Naive thymus-derived CD4-positive, alpha-beta T cell (primary cell): ENCODE measurements at regions not wholly inside any gene's neighbourhood (a gene's known extent, or its start where the extent isn't known, plus 50 kb on each side); places are given as distances from the start of the nearest gene placed in this dataset.
"Not testable (repeated sequence)": the region's sequence is repeated elsewhere in the genome, so short reads cannot be mapped to it uniquely, and the experiment has no call there.

Experiments used
- ATAC-seq: fragments of 150-1000 bp; cut with Tn5 transposase; 2 replicates; pipeline ENCODE4 v1.10.0; 2021; ENCODE audit warnings: mild to moderate bottlenecking, moderate library complexity
- CTCF ChIA-PET: fragments of 350-600 bp; sonication (Branson Sonifier 250); formaldehyde crosslinking; loops from one replicate; lab custom pipeline; 2021; ENCODE audit warnings: antibody characterized with exemption; lab: Charles Lee
- POLR2A ChIA-PET: fragments of 350-600 bp; sonication (Branson Sonifier 250); formaldehyde crosslinking; loops from one replicate; lab custom pipeline; 2021; ENCODE audit warnings: antibody characterized with exemption, inconsistent platforms; lab: Charles Lee
- DNase-seq, 9 donors: peaks; one replicate each; pipeline versions ENCODE4 v3.0.0 to v3.0.0-alpha.2; 2020 to 2022; ENCODE audit warnings: mixed read lengths in 1 of 9
- H3K27ac ChIP-seq: one replicate; pipeline ENCODE4 v1.7.0; 2013; ENCODE audit warnings: mild to moderate bottlenecking, low read depth, low read length, moderate library complexity
- H3K27me3 ChIP-seq, 2 donors: one replicate each; pipeline ENCODE4 v1.7.0; 2013; ENCODE audit warnings: low read length in 2 of 2, mild to moderate bottlenecking in 2 of 2, moderate library complexity in 2 of 2; ENCODE audit not compliant: control insufficient read depth in 2 of 2, insufficient read depth in 2 of 2
- H3K36me3 ChIP-seq, 3 experiments: 1 replicate in 2 of 3; 2 replicates in 1 of 3; pipeline ENCODE4 v1.7.0; 2013; ENCODE audit warnings: low read length in 3 of 3, mild to moderate bottlenecking in 3 of 3, moderate library complexity in 1 of 3; ENCODE audit not compliant: insufficient read depth in 3 of 3, control insufficient read depth in 2 of 3
- H3K4me1 ChIP-seq, 2 donors: one replicate each; pipeline ENCODE4 v1.7.0; 2013; ENCODE audit warnings: low read length in 2 of 2, mild to moderate bottlenecking in 2 of 2, moderate library complexity in 1 of 2; ENCODE audit not compliant: control insufficient read depth in 2 of 2, insufficient read depth in 2 of 2
- H3K4me3 ChIP-seq: 2 replicates; pipeline ENCODE4 v1.7.0; 2013; ENCODE audit warnings: mild to moderate bottlenecking, low read length
- H3K9me3 ChIP-seq, 3 experiments: 1 replicate in 2 of 3; 2 replicates in 1 of 3; pipeline ENCODE4 v1.7.0; 2013; ENCODE audit warnings: low read length in 3 of 3; ENCODE audit not compliant: control insufficient read depth in 2 of 3
- H3K27ac Mint-ChIP-seq, 9 donors: one replicate each; pipeline ENCODE4 v1.8.0; 2020 to 2022; ENCODE audit warnings: mixed read lengths in 9 of 9, mild to moderate bottlenecking in 8 of 9, moderate library complexity in 5 of 9, inconsistent platforms in 2 of 9
- H3K27me3 Mint-ChIP-seq, 5 donors: one replicate each; pipeline ENCODE4 v1.8.0; 2021 to 2022; ENCODE audit warnings: mixed read lengths in 5 of 5, mild to moderate bottlenecking in 1 of 5
- H3K36me3 Mint-ChIP-seq, 5 donors: one replicate each; pipeline ENCODE4 v1.8.0; 2020 to 2022; ENCODE audit warnings: mixed read lengths in 5 of 5, mild to moderate bottlenecking in 3 of 5, inconsistent platforms in 1 of 5
- H3K4me1 Mint-ChIP-seq, 7 donors: one replicate each; pipeline ENCODE4 v1.8.0; 2020 to 2022; ENCODE audit warnings: mixed read lengths in 7 of 7, mild to moderate bottlenecking in 3 of 7, inconsistent platforms in 1 of 7
- H3K4me3 Mint-ChIP-seq, 10 donors: one replicate each; pipeline ENCODE4 v1.8.0; 2020 to 2022; ENCODE audit warnings: mild to moderate bottlenecking in 10 of 10, mixed read lengths in 10 of 10, moderate library complexity in 6 of 10, inconsistent platforms in 2 of 10
- H3K9me3 Mint-ChIP-seq, 11 donors: one replicate each; pipeline ENCODE4 v1.8.0; 2020 to 2022; ENCODE audit warnings: mixed read lengths in 11 of 11, mild to moderate bottlenecking in 4 of 11, inconsistent platforms in 1 of 11, moderate library complexity in 1 of 11
- intact Hi-C, 2 donors: fragments of 100-400 bp; cut with micrococcal nuclease; formaldehyde crosslinking; loops; one replicate each; pipeline ENCODE4 v1.15.1; 2023

DNA sequence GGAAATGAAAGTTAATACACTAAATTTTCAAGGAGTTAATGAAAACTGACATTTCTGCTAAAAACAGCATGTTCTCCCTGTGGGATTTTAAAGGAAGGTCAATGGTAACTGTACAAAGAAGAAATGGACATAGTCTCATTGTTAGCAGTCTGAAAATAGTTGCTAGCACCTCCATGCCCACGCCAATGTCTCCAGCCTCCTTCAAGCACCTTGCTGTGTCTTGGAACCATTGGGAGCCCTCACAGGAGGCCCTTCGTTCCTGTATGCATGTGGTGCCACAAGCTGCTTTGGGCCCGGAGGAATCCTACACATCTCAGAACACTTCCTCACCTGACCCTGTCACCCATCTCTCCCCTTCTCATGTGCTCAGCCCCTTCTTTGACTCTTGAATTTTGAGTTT lies 2888.1 kb downstream of the RPIA start:
- H3K4me1 Mint-ChIP-seq, CTCF ChIA-PET, H3K9me3 ChIP-seq, DNase-seq, ATAC-seq, H3K36me3 ChIP-seq, H3K4me3 Mint-ChIP-seq, H3K27ac Mint-ChIP-seq, H3K4me1 ChIP-seq, H3K4me3 ChIP-seq, H3K27me3 Mint-ChIP-seq, H3K36me3 Mint-ChIP-seq, H3K27me3 ChIP-seq, POLR2A ChIA-PET, intact Hi-C loops, H3K27ac ChIP-seq: not testable (repeated sequence)
- peaks cover 0 to 16% (median 6%) of the 10 kb centered on the region in 11 donors for H3K9me3 Mint-ChIP-seq

- H3K27ac ChIP-seq: not testable (repeated sequence)
These were observed 2888.6 kb downstream of the RPIA start for GRCh38 chr2:91580043-91580442.

GRCh38 chr2:91587098-91587497 lies 2895.6 kb downstream of the RPIA start:
- H3K27ac Mint-ChIP-seq, intact Hi-C loops, DNase-seq, H3K36me3 ChIP-seq, H3K9me3 ChIP-seq, CTCF ChIA-PET, H3K36me3 Mint-ChIP-seq, POLR2A ChIA-PET, ATAC-seq, H3K27me3 ChIP-seq, H3K27ac ChIP-seq, H3K4me1 ChIP-seq, H3K4me3 ChIP-seq, H3K4me1 Mint-ChIP-seq, H3K4me3 Mint-ChIP-seq: not testable (repeated sequence)
- H3K9me3 Mint-ChIP-seq: peaks cover 5 to 33% (median 14%) of the 10 kb centered on the region in 11 donors
- peaks cover 4 to 20% (median 14%) of the 10 kb centered on the region in 5 donors for H3K27me3 Mint-ChIP-seq

More at GRCh38 chr2:91580043-91580442, 2888.6 kb downstream of the RPIA start:
- CTCF ChIA-PET, DNase-seq, H3K4me1 ChIP-seq, H3K4me3 Mint-ChIP-seq, intact Hi-C loops, POLR2A ChIA-PET, H3K27me3 Mint-ChIP-seq, ATAC-seq, H3K27me3 ChIP-seq, H3K4me1 Mint-ChIP-seq, H3K36me3 ChIP-seq, H3K36me3 Mint-ChIP-seq, H3K4me3 ChIP-seq, H3K9me3 ChIP-seq, H3K27ac Mint-ChIP-seq: not testable (repeated sequence)
- peaks cover 0 to 19% (median 7%) of the 10 kb centered on the region in 11 donors for H3K9me3 Mint-ChIP-seq

GRCh38 chr2:91587908-91588535 lies 2896.5 kb downstream of the RPIA start:
- H3K4me3 ChIP-seq, CTCF ChIA-PET, H3K36me3 ChIP-seq, H3K4me3 Mint-ChIP-seq, H3K9me3 ChIP-seq, ATAC-seq, H3K27ac ChIP-seq, H3K4me1 Mint-ChIP-seq, H3K27ac Mint-ChIP-seq, DNase-seq, H3K36me3 Mint-ChIP-seq, H3K4me1 ChIP-seq, intact Hi-C loops, H3K27me3 ChIP-seq, POLR2A ChIA-PET: not testable (repeated sequence)
- Mint-ChIP-seq H3K9me3 (peaks cover 7 to 25% (median 15%) of the 10 kb centered on the region in 11 donors), H3K27me3 (peaks cover 4 to 24% (median 18%) of the 10 kb centered on the region in 5 donors)

DNA sequence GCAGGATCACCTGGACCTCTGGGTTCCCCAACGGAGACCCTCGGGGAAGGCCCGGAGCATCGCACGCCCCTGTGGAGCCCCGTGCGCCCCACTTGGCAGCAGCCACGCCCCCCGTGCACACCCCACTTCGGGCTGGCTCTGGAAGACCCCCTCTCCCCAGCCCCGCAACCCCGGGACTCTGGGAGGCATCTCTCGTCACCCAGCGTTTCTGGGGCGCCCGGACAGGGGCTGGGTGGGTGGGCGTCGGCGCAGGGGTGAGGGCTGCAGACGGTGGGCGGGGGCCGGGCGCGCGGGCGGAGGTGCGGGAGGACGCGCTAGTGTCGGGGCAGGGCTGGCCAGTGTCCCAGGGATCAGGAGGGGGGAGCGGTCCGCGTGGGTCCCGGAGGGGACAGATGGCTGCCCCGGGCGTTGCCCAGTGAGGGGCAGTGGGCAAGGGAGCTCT lies 2897.3 kb downstream of the RPIA start:
- H3K27ac Mint-ChIP-seq, H3K27me3 ChIP-seq, H3K9me3 ChIP-seq, DNase-seq, H3K36me3 ChIP-seq, H3K36me3 Mint-ChIP-seq, CTCF ChIA-PET, POLR2A ChIA-PET, intact Hi-C loops, H3K27ac ChIP-seq, H3K4me1 ChIP-seq, H3K4me3 ChIP-seq, ATAC-seq, H3K4me1 Mint-ChIP-seq, H3K4me3 Mint-ChIP-seq: not testable (repeated sequence)
- H3K27me3 Mint-ChIP-seq: peaks cover 4 to 24% (median 18%) of the 10 kb centered on the region in 5 donors
- H3K9me3 Mint-ChIP-seq: peaks cover 5 to 25% (median 13%) of the 10 kb centered on the region in 11 donors

DNA sequence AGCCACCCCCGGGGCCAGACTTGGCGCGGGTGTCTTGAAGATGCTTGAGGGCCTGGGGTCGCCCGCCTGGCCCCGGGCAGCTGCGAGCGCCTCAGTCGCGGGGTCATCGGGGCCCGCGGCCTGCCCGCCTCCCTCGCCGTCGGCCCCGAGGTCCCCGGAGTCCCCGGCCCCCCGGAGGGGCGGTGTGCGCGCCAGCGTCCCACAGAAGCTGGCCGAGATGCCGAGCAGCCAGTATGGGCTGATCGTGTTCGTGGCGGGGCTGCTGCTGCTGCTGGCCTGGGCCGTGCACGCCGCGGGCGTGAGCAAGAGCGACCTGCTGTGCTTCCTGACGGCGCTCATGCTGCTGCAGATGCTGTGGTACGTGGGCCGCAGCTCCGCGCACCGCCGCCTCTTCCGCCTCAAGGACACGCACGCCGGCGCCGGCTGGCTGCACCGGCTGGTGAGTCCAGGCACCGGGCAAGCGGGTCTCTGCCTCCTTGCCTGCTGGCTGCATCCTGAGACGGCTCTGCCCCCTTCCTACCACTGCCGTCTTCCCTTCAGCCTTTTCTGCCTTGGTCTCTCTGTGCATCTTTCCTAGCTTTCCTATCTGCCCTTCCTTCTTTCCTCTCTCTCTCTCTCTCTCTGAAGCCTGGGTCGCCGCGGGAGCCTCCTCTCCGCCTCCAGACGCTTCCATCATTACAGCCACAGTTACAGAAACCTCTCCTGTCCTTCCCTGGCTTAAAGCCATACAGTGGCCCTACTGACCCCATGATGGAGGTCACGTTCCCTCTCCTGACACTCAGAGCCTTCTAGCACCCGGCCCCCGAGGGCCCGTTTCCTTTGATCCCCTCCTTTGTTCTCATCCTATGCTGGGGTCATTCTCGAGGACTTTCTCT lies 2898.2 kb downstream of the RPIA start:
- Mint-ChIP-seq H3K27me3 (peaks cover 4 to 20% (median 14%) of the 10 kb centered on the region in 5 donors), H3K9me3 (peaks cover 0 to 17% (median 11%) of the 10 kb centered on the region in 11 donors), H3K4me3 (peak overlapping the region in 2 of 10 donors; percentile 0 to 9)
- H3K27ac ChIP-seq, H3K27me3 ChIP-seq, POLR2A ChIA-PET, H3K4me3 ChIP-seq, H3K36me3 Mint-ChIP-seq, H3K9me3 ChIP-seq, DNase-seq, H3K4me1 Mint-ChIP-seq, H3K27ac Mint-ChIP-seq, intact Hi-C loops, H3K4me1 ChIP-seq, CTCF ChIA-PET, H3K36me3 ChIP-seq, ATAC-seq: not testable (repeated sequence)
